Astrocyte of the spinal cord (primary cell): ENCODE measurements at regions not wholly inside any gene's neighbourhood (a gene's known extent, or its start where the extent isn't known, plus 50 kb on each side); places are given as distances from the start of the nearest gene placed in this dataset.
"Not testable (repeated sequence)": the region's sequence is repeated elsewhere in the genome, so short reads cannot be mapped to it uniquely, and the experiment has no call there.

ENCODE experiments used
- DNase-seq: peaks from one replicate; pipeline ENCODE4 v3.0.0; 2011; ENCODE audit warnings: low read depth, low spot score
- H3K4me3 ChIP-seq: 2 replicates; pipeline ENCODE4 v1.5.1; 2011; ENCODE audit warnings: low read depth, mild to moderate bottlenecking, low read length, moderate library complexity
- in situ Hi-C: cut with HindIII; loops from 2 replicates; pipeline ENCODE4 v1.10.0; 2017; ENCODE audit warnings: low sequenced_read_pairs
- TF ChIP-seq, protein P1 (sequence below): IDR thresholded peaks from 2 replicates; pipeline ENCODE4 v1.5.1; 2012; ENCODE audit warnings: low read depth, mild to moderate bottlenecking, low read length, inconsistent platforms

- in situ Hi-C loops = no loop called here
- TF ChIP-seq, protein P1, sequence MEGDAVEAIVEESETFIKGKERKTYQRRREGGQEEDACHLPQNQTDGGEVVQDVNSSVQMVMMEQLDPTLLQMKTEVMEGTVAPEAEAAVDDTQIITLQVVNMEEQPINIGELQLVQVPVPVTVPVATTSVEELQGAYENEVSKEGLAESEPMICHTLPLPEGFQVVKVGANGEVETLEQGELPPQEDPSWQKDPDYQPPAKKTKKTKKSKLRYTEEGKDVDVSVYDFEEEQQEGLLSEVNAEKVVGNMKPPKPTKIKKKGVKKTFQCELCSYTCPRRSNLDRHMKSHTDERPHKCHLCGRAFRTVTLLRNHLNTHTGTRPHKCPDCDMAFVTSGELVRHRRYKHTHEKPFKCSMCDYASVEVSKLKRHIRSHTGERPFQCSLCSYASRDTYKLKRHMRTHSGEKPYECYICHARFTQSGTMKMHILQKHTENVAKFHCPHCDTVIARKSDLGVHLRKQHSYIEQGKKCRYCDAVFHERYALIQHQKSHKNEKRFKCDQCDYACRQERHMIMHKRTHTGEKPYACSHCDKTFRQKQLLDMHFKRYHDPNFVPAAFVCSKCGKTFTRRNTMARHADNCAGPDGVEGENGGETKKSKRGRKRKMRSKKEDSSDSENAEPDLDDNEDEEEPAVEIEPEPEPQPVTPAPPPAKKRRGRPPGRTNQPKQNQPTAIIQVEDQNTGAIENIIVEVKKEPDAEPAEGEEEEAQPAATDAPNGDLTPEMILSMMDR = no peak
- peak; percentile 25 for DNase-seq
Measured at GRCh38 chr1:26626994-26627393, 68.8 kb upstream of the ARID1A start.

DNA sequence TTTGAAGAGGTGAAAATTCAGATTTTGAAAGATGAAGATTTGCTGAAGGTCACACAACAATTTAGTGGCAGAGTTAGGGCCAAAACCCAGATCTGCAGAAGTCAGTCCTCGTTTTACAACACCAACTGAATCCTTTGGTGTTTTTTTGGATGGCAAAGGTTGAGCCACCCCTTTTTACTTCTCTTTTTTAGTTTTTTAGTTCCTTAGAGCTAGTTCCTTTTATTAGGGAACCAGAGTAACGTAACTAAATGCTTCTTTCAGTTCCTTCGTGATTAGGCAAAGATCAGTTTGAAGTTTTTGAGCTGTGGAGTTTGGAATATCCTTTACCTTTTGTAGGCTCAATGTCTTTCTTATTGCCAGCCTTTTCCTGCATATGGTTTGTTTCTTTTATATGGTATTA is 67.9 kb upstream of the ARID1A start:
- no peak overlapping the region for H3K4me3 ChIP-seq
- no peak for DNase-seq
- in situ Hi-C loops = no loop called here
- TF ChIP-seq, protein P1 = no peak

More at GRCh38 chr1:26626994-26627393, 68.8 kb upstream of the ARID1A start:
- H3K4me3 ChIP-seq = no peak overlapping the region

DNA sequence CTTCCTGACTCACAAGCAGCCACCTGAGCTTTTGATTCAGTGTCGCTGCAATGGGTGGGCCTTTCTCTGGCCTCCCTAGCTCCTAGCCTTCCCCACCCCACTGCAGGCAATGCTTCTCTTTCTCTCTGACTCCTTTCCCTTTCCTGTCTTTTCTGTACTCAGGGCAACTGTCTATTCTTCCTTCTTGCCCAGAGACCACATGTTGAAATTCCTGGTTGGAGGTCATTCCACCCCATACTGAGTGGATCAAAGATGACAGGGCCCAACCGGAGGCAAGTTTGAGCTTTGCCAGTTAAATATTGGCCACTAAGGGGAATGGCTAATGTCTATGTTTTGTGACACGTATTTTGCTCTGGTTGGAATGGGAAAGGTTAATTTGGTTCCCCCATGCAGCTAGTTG is 65.2 kb upstream of the ARID1A start:
- in situ Hi-C loops = no loop called here

DNA sequence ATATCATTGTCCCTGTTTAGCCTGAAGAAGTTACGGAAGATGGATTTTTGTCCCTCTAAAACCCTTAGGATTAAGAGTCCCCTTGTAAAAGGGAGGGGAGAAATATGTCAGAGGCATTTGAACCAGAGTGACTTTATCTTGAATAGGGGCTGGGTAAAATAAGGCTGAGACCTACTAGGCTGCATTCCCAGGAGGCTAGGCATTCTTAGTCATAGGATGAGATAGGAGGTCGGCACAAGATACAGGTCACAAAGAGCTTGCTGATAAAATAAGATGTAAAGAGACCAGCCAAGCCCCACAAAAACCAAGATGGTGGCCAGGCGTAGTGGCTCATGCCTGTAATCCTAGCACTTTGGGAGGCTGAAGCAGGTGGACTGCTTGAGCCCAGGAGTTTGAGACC is 60.0 kb upstream of the ARID1A start:
- DNase-seq, in situ Hi-C loops, H3K4me3 ChIP-seq: not testable (repeated sequence)

More for the DNA sequence above, 65.2 kb upstream of the ARID1A start:
- H3K4me3 ChIP-seq = no peak overlapping the region
- TF ChIP-seq, protein P1 = no peak
- no peak for DNase-seq

DNA sequence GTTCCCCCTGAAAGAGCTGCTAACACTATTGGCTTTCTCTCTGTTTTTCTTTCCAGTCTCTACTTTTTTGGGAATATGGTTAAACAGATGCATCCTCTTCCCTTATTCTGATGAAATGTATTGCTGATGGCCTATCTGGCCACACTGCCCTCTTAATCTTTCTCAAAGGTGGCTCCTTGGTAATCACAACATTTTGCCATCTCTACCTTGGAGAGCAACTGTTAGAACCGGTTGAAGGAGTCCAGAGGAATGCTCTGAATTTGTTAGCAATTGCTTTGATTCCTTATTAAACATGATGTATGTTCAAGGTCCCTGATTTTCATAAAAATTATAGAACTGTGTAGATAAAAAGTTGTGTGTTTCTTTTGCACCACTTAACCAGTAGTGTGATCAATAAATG is 50.1 kb upstream of the ARID1A start:
- TF ChIP-seq, protein P1 = no peak
- DNase-seq = no peak
- H3K4me3 ChIP-seq = no peak overlapping the region
- in situ Hi-C loops = no loop called here
